ENCODE measurements at regions not wholly inside any gene's neighbourhood (a gene's known extent, or its start where the extent isn't known, plus 50 kb on each side); places are given as distances from the start of the nearest gene placed in this dataset.

GRCh38 chr2:180343528-180344345 is 336.6 kb upstream of the CWC22 start:
- 76 to 89% methylated on average over 1 of the region's 1 CpG for WGBS, 2 donors
- no peak for DNase-seq (ENCODE audit: low spot score in 2 of 2)

GRCh38 chr2:180337136-180337535 is 330.0 kb upstream of the CWC22 start:
- no peak for DNase-seq (ENCODE audit: low spot score in 2 of 2)
- TF ChIP-seq POLR2A (IDR thresholded peaks at IDR 0.05) (no peak), CTCF (IDR thresholded peaks at IDR 0.05) (no peak)
- H3K4me3 ChIP-seq (ENCODE audit: low read depth, poor library complexity, severe bottlenecking): no peak overlapping the region
- intact Hi-C loops (cut with DNase I; ENCODE audit: low total_unique reads): no loop called here
- 61 to 65% methylated on average over 3 of the region's 3 CpGs for WGBS, 2 donors

More at GRCh38 chr2:180343528-180344345, 336.6 kb upstream of the CWC22 start:
- intact Hi-C loops (cut with DNase I; ENCODE audit: low total_unique reads): no loop called here
- TF ChIP-seq CTCF (IDR thresholded peaks at IDR 0.05) (no peak), POLR2A (IDR thresholded peaks at IDR 0.05) (no peak)
- no peak overlapping the region for H3K4me3 ChIP-seq (ENCODE audit: low read depth, poor library complexity, severe bottlenecking)

GRCh38 chr2:180336550-180336949 is 329.5 kb upstream of the CWC22 start:
- TF ChIP-seq POLR2A (IDR thresholded peaks at IDR 0.05): no peak
- TF ChIP-seq CTCF (IDR thresholded peaks at IDR 0.05): no peak
- WGBS, 2 donors: 87 to 88% methylated on average over 2 of the region's 2 CpGs
- DNase-seq (ENCODE audit: low spot score in 2 of 2): no peak
- no peak overlapping the region for H3K4me3 ChIP-seq (ENCODE audit: low read depth, poor library complexity, severe bottlenecking)
- intact Hi-C loops (cut with DNase I; ENCODE audit: low total_unique reads): no loop called here

- H3K4me3 ChIP-seq (ENCODE audit: low read depth, poor library complexity, severe bottlenecking): no peak overlapping the region
- TF ChIP-seq CTCF (IDR thresholded peaks at IDR 0.05) (no peak), POLR2A (IDR thresholded peaks at IDR 0.05) (no peak)
- intact Hi-C loops (cut with DNase I; ENCODE audit: low total_unique reads): no loop called here
- WGBS, 2 donors: 89 to 92% methylated on average over 3 of the region's 3 CpGs
- DNase-seq (ENCODE audit: low spot score in 2 of 2): no peak
Measured at GRCh38 chr2:180334514-180334913, 327.4 kb upstream of the CWC22 start.

GRCh38 chr2:180328795-180329422 is 321.8 kb upstream of the CWC22 start:
- TF ChIP-seq CTCF (IDR thresholded peaks at IDR 0.05) (no peak), POLR2A (IDR thresholded peaks at IDR 0.05) (no peak)
- WGBS, 2 donors: 69 to 79% methylated on average over 1 of the region's 1 CpG
- H3K4me3 ChIP-seq (ENCODE audit: low read depth, poor library complexity, severe bottlenecking): no peak overlapping the region
- DNase-seq (ENCODE audit: low spot score in 2 of 2): no peak
- intact Hi-C loops (cut with DNase I; ENCODE audit: low total_unique reads): no loop called here

All from lower leg skin (tissue), 4 donors.